CD14-positive monocyte (primary cell): ENCODE measurements at regions not wholly inside any gene's neighbourhood (a gene's known extent, or its start where the extent isn't known, plus 50 kb on each side); places are given as distances from the start of the nearest gene placed in this dataset.

Experiments used
- DNase-seq, 3 donors: peaks; one replicate each; pipeline ENCODE4 v3.0.0-alpha.2; 2011 to 2022
- H2AFZ ChIP-seq: 2 replicates; pipeline ENCODE4 v1.6.0; 2012; ENCODE audit warnings: mild to moderate bottlenecking, low read depth, low read length, inconsistent platforms; ENCODE audit not compliant: insufficient read depth, poor library complexity, severe bottlenecking
- H3K27ac ChIP-seq, 2 donors: 1 replicate in 1 of 2; 2 replicates in 1 of 2; pipeline ENCODE4 v1.5.1; 2012 to 2013; ENCODE audit warnings: low read length in 2 of 2, control low read depth in 1 of 2, inconsistent platforms in 1 of 2, low read depth in 1 of 2, mild to moderate bottlenecking in 1 of 2
- H3K27me3 ChIP-seq, 2 donors: one replicate each; pipeline versions ENCODE4 v1.6.0 to v1.6.1; 2011 to 2013; ENCODE audit warnings: low read length in 2 of 2; ENCODE audit not compliant: control insufficient read depth in 2 of 2, insufficient read depth in 2 of 2
- H3K36me3 ChIP-seq, 2 donors: replicated peaks in 1 of 2; 1 replicate in 1 of 2; 2 replicates in 1 of 2; pipeline versions ENCODE4 v1.5.1 to v1.6.1; 2012 to 2013; ENCODE audit warnings: low read length in 2 of 2, control low read depth in 1 of 2, inconsistent platforms in 1 of 2, mild to moderate bottlenecking in 1 of 2; ENCODE audit not compliant: insufficient read depth in 2 of 2, control insufficient read depth in 1 of 2
- H3K4me1 ChIP-seq, 2 donors: 1 replicate in 1 of 2; 2 replicates in 1 of 2; pipeline versions ENCODE4 v1.5.1 to v1.6.1; 2012 to 2013; ENCODE audit warnings: low read length in 2 of 2, control low read depth in 1 of 2, inconsistent platforms in 1 of 2, mild to moderate bottlenecking in 1 of 2, moderate library complexity in 1 of 2; ENCODE audit not compliant: insufficient read depth in 2 of 2, control insufficient read depth in 1 of 2
- H3K4me2 ChIP-seq: replicated peaks from 2 replicates; pipeline ENCODE3; 2012; ENCODE audit warnings: low read length, moderate library complexity, mild to moderate bottlenecking; ENCODE audit not compliant: poor library complexity, severe bottlenecking; ENCODE audit errors: extremely low read depth
- H3K4me3 ChIP-seq, 3 experiments: fragments of 200-600 bp in 1 of 3; sonication (generic) in 1 of 3; replicated peaks in 1 of 3; 1 replicate in 2 of 3; 2 replicates in 1 of 3; pipeline ENCODE4 v1.5.1; 2011 to 2013; ENCODE audit warnings: low read length in 3 of 3, mild to moderate bottlenecking in 3 of 3, control low read depth in 2 of 3, low read depth in 2 of 3, inconsistent platforms in 1 of 3, moderate library complexity in 1 of 3
- H3K79me2 ChIP-seq: 2 replicates; pipeline ENCODE4 v1.6.0; 2012; ENCODE audit warnings: mild to moderate bottlenecking, control low read depth, inconsistent platforms, low read length, moderate library complexity; ENCODE audit not compliant: insufficient read depth
- H3K9ac ChIP-seq: 2 replicates; pipeline ENCODE4 v1.6.0; 2017; ENCODE audit warnings: low read length, mild to moderate bottlenecking; ENCODE audit not compliant: insufficient read depth, poor library complexity, severe bottlenecking
- H3K9me3 ChIP-seq, 2 donors: replicated peaks in 1 of 2; 1 replicate in 1 of 2; 2 replicates in 1 of 2; pipeline versions ENCODE4 v1.5.1 to v1.6.1; 2012 to 2013; ENCODE audit warnings: low read length in 2 of 2, control low read depth in 1 of 2; ENCODE audit not compliant: control insufficient read depth in 1 of 2, insufficient read depth in 1 of 2
- H4K20me1 ChIP-seq: 2 replicates; pipeline ENCODE4 v1.6.0; 2012; ENCODE audit warnings: mild to moderate bottlenecking, low read length, control low read depth, moderate library complexity; ENCODE audit not compliant: insufficient read depth
- H3K27ac Mint-ChIP-seq, 7 donors: one replicate each; pipeline ENCODE4 v1.8.0; 2020; ENCODE audit warnings: mild to moderate bottlenecking in 7 of 7, mixed read lengths in 7 of 7, moderate library complexity in 6 of 7, inconsistent platforms in 2 of 7
- H3K27me3 Mint-ChIP-seq, 3 donors: one replicate each; pipeline ENCODE4 v1.8.0; 2021 to 2022; ENCODE audit warnings: low read depth in 3 of 3, mild to moderate bottlenecking in 3 of 3, mixed read lengths in 3 of 3, moderate library complexity in 3 of 3, inconsistent platforms in 1 of 3
- H3K36me3 Mint-ChIP-seq, 2 donors: one replicate each; pipeline ENCODE4 v1.8.0; 2020; ENCODE audit warnings: mixed read lengths in 2 of 2, inconsistent platforms in 1 of 2, mild to moderate bottlenecking in 1 of 2
- H3K4me1 Mint-ChIP-seq: one replicate; pipeline ENCODE4 v1.8.0; 2020; ENCODE audit warnings: mild to moderate bottlenecking, mixed read lengths
- H3K4me3 Mint-ChIP-seq, 2 donors: one replicate each; pipeline ENCODE4 v1.8.0; 2020; ENCODE audit warnings: mild to moderate bottlenecking in 2 of 2, mixed read lengths in 2 of 2, moderate library complexity in 1 of 2
- H3K9me3 Mint-ChIP-seq, 7 donors: one replicate each; pipeline ENCODE4 v1.8.0; 2020 to 2022; ENCODE audit warnings: mixed read lengths in 7 of 7, mild to moderate bottlenecking in 6 of 7, moderate library complexity in 6 of 7, inconsistent platforms in 2 of 7
- WGBS: methylation state at CpG from one replicate; pipeline ENCODE4 v1.1.5; 2013; ENCODE audit warnings: missing lambda C conversion rate; ENCODE audit not compliant: insufficient coverage; 5-methylcytosine and 5-hydroxymethylcytosine counted together
- intact Hi-C, 2 donors: fragments of 100-400 bp; cut with micrococcal nuclease; formaldehyde crosslinking; loops; one replicate each; pipeline versions ENCODE4 v1.15.0 to v1.15.1; 2023
- TF ChIP-seq, protein P1 (sequence below): fragments of 200-600 bp; IDR thresholded peaks from one replicate; pipeline ENCODE4 v1.8.0; 2022; ENCODE audit warnings: antibody characterized with exemption, mild to moderate bottlenecking

DNA sequence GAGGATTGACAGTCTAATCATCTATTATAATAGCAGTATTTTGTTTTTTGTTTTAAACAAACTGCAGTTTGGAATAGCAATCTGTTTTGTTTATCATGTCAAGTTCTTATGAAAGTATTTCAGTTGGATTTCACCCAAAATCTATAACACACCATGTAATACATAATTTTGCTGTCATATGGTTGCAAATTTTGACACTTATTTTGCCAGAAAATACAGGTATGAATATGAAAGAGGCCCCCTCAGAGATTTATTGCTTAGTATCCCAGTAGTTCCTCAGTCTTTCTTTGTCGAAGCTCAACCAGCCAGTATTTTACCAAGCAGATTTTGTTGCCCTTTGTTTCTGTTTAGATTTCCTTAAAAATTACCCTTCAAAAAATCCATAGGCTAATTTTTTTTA lies 317.5 kb upstream of the CXADR start:
- no peaks in the 10 kb centered on the region for H3K4me1 Mint-ChIP-seq
- no peaks in the 10 kb centered on the region for H3K36me3 Mint-ChIP-seq
- intact Hi-C loops = no loop called here

DNA sequence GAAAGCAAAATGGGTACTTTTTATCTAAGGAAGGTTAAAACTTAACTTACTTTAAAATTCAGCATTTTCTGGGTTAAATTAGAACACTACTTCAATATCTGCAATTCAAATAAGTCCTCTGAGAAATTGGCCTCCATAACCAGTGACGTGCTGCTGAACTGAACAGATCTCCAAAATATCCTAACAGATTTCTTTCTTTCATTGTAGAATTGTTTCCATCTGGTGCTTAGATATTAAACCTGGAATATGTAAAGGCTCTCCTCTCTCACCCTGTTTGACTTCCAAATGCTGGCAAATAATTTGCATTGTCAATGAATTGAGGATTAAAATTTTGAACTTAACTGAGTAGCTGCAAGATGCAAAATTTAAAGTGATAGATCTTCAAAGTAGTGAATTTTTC lies 316.9 kb upstream of the CXADR start:
- Histone ChIP-seq H4K20me1 (no peaks in the 10 kb centered on the region), H3K4me3 (no peak overlapping the region), H3K79me2 (no peaks in the 10 kb centered on the region), H3K9me3 (peaks cover 22 to 36% of the 10 kb centered on the region in 2 donors), H2AFZ (no peak overlapping the region), H3K36me3 (no peaks in the 10 kb centered on the region), H3K27me3 (no peaks in the 10 kb centered on the region), H3K27ac (no peak overlapping the region), H3K9ac (no peak overlapping the region), H3K4me1 (no peaks in the 10 kb centered on the region), H3K4me2 (no peak overlapping the region)
- intact Hi-C loops = no loop called here
- Mint-ChIP-seq H3K27ac (no peak overlapping the region), H3K4me3 (no peak overlapping the region), H3K4me1 (no peaks in the 10 kb centered on the region), H3K27me3 (no peaks in the 10 kb centered on the region), H3K9me3 (peaks cover 14 to 28% (median 21%) of the 10 kb centered on the region in 7 donors), H3K36me3 (no peaks in the 10 kb centered on the region)
- DNase-seq = no peak
- WGBS = no CpG with 5 or more reads among the region's 1 CpG
- TF ChIP-seq, protein P1, sequence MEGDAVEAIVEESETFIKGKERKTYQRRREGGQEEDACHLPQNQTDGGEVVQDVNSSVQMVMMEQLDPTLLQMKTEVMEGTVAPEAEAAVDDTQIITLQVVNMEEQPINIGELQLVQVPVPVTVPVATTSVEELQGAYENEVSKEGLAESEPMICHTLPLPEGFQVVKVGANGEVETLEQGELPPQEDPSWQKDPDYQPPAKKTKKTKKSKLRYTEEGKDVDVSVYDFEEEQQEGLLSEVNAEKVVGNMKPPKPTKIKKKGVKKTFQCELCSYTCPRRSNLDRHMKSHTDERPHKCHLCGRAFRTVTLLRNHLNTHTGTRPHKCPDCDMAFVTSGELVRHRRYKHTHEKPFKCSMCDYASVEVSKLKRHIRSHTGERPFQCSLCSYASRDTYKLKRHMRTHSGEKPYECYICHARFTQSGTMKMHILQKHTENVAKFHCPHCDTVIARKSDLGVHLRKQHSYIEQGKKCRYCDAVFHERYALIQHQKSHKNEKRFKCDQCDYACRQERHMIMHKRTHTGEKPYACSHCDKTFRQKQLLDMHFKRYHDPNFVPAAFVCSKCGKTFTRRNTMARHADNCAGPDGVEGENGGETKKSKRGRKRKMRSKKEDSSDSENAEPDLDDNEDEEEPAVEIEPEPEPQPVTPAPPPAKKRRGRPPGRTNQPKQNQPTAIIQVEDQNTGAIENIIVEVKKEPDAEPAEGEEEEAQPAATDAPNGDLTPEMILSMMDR = no peak

More for the DNA sequence above, 317.5 kb upstream of the CXADR start:
- no peaks in the 10 kb centered on the region for H3K79me2 ChIP-seq
- TF ChIP-seq, protein P1 = no peak
- no peaks in the 10 kb centered on the region for H3K27me3 ChIP-seq
- DNase-seq = no peak
- H3K4me2 ChIP-seq = no peak overlapping the region
- Mint-ChIP-seq H3K27ac (no peak overlapping the region), H3K4me3 (no peak overlapping the region), H3K9me3 (peaks cover 16 to 29% (median 22%) of the 10 kb centered on the region in 7 donors), H3K27me3 (no peaks in the 10 kb centered on the region)
- H3K4me1 ChIP-seq = no peaks in the 10 kb centered on the region
- 100% methylated on average over 1 of the region's 1 CpG for WGBS
- no peaks in the 10 kb centered on the region for H3K36me3 ChIP-seq
- no peak overlapping the region for H3K4me3 ChIP-seq
- H3K9me3 ChIP-seq = peaks cover 24 to 33% of the 10 kb centered on the region in 2 donors
- H2AFZ ChIP-seq = no peak overlapping the region
- H4K20me1 ChIP-seq = no peaks in the 10 kb centered on the region
- no peak overlapping the region for H3K27ac ChIP-seq
- H3K9ac ChIP-seq = no peak overlapping the region
